ENCODE measurements at regions not wholly inside any gene's neighbourhood (a gene's known extent, or its start where the extent isn't known, plus 50 kb on each side); places are given as distances from the start of the nearest gene placed in this dataset.

GRCh38 chr4:63937961-63938360 lies 471.3 kb downstream of the TECRL start:
- Histone ChIP-seq H3K4me3 (ENCODE audit: low read length in 3 of 3) (no peak overlapping the region), H3K9ac (ENCODE audit: low read length in 3 of 3) (no peak overlapping the region), H3K27me3 (ENCODE audit: control insufficient read depth, insufficient read depth, low read length) (no peaks in the 10 kb centered on the region), H3K9me3 (ENCODE audit: control insufficient read depth in 2 of 3, insufficient read depth in 1 of 3, low read length in 3 of 3) (no peaks in the 10 kb centered on the region), H3K36me3 (ENCODE audit: control insufficient read depth in 2 of 3, insufficient read depth in 3 of 3, low read length in 3 of 3) (no peaks in the 10 kb centered on the region), H3K4me1 (ENCODE audit: control insufficient read depth in 2 of 3, insufficient read depth in 2 of 3, low read depth in 1 of 3, low read length in 3 of 3) (no peaks in the 10 kb centered on the region), H3K27ac (ENCODE audit: low read depth in 2 of 2, low read length in 2 of 2) (no peak overlapping the region)
- intact Hi-C loops (cut with DNase I) = no loop called here
- peak in 4 of 5 donors; percentile 11 to 49 (median 36) for DNase-seq
- TF ChIP-seq CTCF (IDR thresholded peaks at IDR 0.05; ENCODE audit: borderline replicate concordance, extremely low read depth, insufficient read depth) = no peak
- FAIRE-seq = no peak

- H3K27me3 ChIP-seq (ENCODE audit: control insufficient read depth, insufficient read depth, low read length) = no peaks in the 10 kb centered on the region
- no peak overlapping the region for H3K9ac ChIP-seq (ENCODE audit: low read length in 3 of 3)
- intact Hi-C loops (cut with DNase I) = no loop called here
- no peaks in the 10 kb centered on the region for H3K4me1 ChIP-seq (ENCODE audit: control insufficient read depth in 2 of 3, insufficient read depth in 2 of 3, low read depth in 1 of 3, low read length in 3 of 3)
- no peaks in the 10 kb centered on the region for H3K36me3 ChIP-seq (ENCODE audit: control insufficient read depth in 2 of 3, insufficient read depth in 3 of 3, low read length in 3 of 3)
- H3K4me3 ChIP-seq (ENCODE audit: low read length in 3 of 3) = no peak overlapping the region
- no peak for TF ChIP-seq CTCF (IDR thresholded peaks at IDR 0.05; ENCODE audit: borderline replicate concordance, extremely low read depth, insufficient read depth)
- no peak for DNase-seq
- FAIRE-seq = no peak
- no peak overlapping the region for H3K27ac ChIP-seq (ENCODE audit: low read depth in 2 of 2, low read length in 2 of 2)
- H3K9me3 ChIP-seq (ENCODE audit: control insufficient read depth in 2 of 3, insufficient read depth in 1 of 3, low read length in 3 of 3) = no peaks in the 10 kb centered on the region
These were observed 487.1 kb downstream of the TECRL start for GRCh38 chr4:63922146-63922545.

GRCh38 chr4:63921561-63921960 lies 487.7 kb downstream of the TECRL start:
- H3K4me3 ChIP-seq (ENCODE audit: low read length in 3 of 3) = no peak overlapping the region
- no peaks in the 10 kb centered on the region for H3K9me3 ChIP-seq (ENCODE audit: control insufficient read depth in 2 of 3, insufficient read depth in 1 of 3, low read length in 3 of 3)
- no peak overlapping the region for H3K9ac ChIP-seq (ENCODE audit: low read length in 3 of 3)
- DNase-seq = peak in 1 of 5 donors; percentile 53
- H3K4me1 ChIP-seq (ENCODE audit: control insufficient read depth in 2 of 3, insufficient read depth in 2 of 3, low read depth in 1 of 3, low read length in 3 of 3) = no peaks in the 10 kb centered on the region
- no peaks in the 10 kb centered on the region for H3K36me3 ChIP-seq (ENCODE audit: control insufficient read depth in 2 of 3, insufficient read depth in 3 of 3, low read length in 3 of 3)
- no peak for FAIRE-seq
- no peak for TF ChIP-seq CTCF (IDR thresholded peaks at IDR 0.05; ENCODE audit: borderline replicate concordance, extremely low read depth, insufficient read depth)
- intact Hi-C loops (cut with DNase I) = no loop called here
- no peak overlapping the region for H3K27ac ChIP-seq (ENCODE audit: low read depth in 2 of 2, low read length in 2 of 2)
- H3K27me3 ChIP-seq (ENCODE audit: control insufficient read depth, insufficient read depth, low read length) = no peaks in the 10 kb centered on the region

- Histone ChIP-seq H3K9ac (ENCODE audit: low read length in 3 of 3) (no peak overlapping the region), H3K9me3 (ENCODE audit: control insufficient read depth in 2 of 3, insufficient read depth in 1 of 3, low read length in 3 of 3) (no peaks in the 10 kb centered on the region), H3K36me3 (ENCODE audit: control insufficient read depth in 2 of 3, insufficient read depth in 3 of 3, low read length in 3 of 3) (no peaks in the 10 kb centered on the region), H3K27ac (ENCODE audit: low read depth in 2 of 2, low read length in 2 of 2) (no peak overlapping the region), H3K4me3 (ENCODE audit: low read length in 3 of 3) (no peak overlapping the region), H3K27me3 (ENCODE audit: control insufficient read depth, insufficient read depth, low read length) (no peaks in the 10 kb centered on the region), H3K4me1 (ENCODE audit: control insufficient read depth in 2 of 3, insufficient read depth in 2 of 3, low read depth in 1 of 3, low read length in 3 of 3) (no peaks in the 10 kb centered on the region)
- DNase-seq = no peak
- intact Hi-C loops (cut with DNase I) = no loop called here
- no peak for FAIRE-seq
- TF ChIP-seq CTCF (IDR thresholded peaks at IDR 0.05; ENCODE audit: borderline replicate concordance, extremely low read depth, insufficient read depth) = no peak
These were observed 489.4 kb downstream of the TECRL start for GRCh38 chr4:63919636-63920365.
